ENCODE measurements at regions not wholly inside any gene's neighbourhood (a gene's known extent, or its start where the extent isn't known, plus 50 kb on each side); places are given as distances from the start of the nearest gene placed in this dataset.

DNA sequence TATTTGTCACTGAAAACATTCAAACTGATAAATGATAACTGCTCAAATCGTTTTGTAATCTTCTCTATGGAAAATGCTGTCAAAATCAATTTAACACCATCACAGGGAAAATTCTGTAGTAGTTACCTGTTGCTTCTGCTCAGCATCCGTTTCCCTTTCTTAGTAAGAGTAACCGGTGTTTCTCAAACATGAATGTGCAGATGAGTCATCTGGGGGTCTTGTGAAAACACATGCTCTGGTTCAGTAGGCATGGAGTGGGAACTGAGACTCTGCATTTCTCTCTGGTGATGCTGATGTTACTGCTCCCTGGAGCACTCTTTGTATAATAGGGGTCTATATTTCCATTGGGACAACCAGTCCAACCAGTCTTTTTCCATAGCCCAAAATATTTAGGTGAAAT, 145.1 kb downstream of the SEMA6D start:
- H3K36me3 Mint-ChIP-seq (ENCODE audit: insufficient read depth, unreplicated experiment) = no peaks in the 10 kb centered on the region
- intact Hi-C loops (cut with micrococcal nuclease) = no loop called here
- TF ChIP-seq, protein P1, sequence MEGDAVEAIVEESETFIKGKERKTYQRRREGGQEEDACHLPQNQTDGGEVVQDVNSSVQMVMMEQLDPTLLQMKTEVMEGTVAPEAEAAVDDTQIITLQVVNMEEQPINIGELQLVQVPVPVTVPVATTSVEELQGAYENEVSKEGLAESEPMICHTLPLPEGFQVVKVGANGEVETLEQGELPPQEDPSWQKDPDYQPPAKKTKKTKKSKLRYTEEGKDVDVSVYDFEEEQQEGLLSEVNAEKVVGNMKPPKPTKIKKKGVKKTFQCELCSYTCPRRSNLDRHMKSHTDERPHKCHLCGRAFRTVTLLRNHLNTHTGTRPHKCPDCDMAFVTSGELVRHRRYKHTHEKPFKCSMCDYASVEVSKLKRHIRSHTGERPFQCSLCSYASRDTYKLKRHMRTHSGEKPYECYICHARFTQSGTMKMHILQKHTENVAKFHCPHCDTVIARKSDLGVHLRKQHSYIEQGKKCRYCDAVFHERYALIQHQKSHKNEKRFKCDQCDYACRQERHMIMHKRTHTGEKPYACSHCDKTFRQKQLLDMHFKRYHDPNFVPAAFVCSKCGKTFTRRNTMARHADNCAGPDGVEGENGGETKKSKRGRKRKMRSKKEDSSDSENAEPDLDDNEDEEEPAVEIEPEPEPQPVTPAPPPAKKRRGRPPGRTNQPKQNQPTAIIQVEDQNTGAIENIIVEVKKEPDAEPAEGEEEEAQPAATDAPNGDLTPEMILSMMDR (IDR thresholded peaks at IDR 0.05; ENCODE audit: unreplicated experiment) = no peak
- POLR2A ChIA-PET = no interaction called here
- no peak for DNase-seq (ENCODE audit: unreplicated experiment)
- H3K4me3 Mint-ChIP-seq (ENCODE audit: unreplicated experiment) = no peak overlapping the region
- H3K9me3 Mint-ChIP-seq (ENCODE audit: unreplicated experiment) = no peaks in the 10 kb centered on the region
- BruUV-seq (replicated peaks) = no TSS peak
- H3K27me3 Mint-ChIP-seq (ENCODE audit: insufficient read depth, unreplicated experiment) = no peaks in the 10 kb centered on the region
- CTCF ChIA-PET = interaction anchor here (0.7 kb wide), 1 partner anchor 493 kb away, joined by 3 read pairs; no protein-coding TSS in a partner anchor
- no peak overlapping the region for H3K27ac Mint-ChIP-seq (ENCODE audit: low read depth, unreplicated experiment)
- H3K4me1 Mint-ChIP-seq (ENCODE audit: insufficient read depth, unreplicated experiment) = no peaks in the 10 kb centered on the region

DNA sequence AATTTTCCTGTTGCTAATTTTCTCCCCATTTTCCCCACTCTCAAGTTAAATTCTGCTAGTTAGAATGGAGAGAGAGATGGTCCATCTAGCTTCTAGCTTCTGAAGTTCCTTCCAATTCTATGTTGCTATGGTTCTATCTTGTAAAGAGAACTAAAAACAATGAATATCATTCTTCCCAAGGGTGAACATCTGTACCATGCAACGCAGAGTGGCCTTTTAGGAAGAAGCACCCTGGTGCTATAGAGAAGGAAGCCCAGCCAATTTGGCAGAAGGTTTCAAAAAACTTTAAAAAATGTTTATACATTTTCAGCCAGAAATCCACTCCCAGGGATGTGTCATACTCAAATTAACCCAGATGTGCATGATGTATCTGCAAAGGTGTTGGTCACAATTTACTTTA, 149.1 kb downstream of the SEMA6D start:
- DNase-seq (ENCODE audit: unreplicated experiment) = no peak
- CTCF ChIA-PET = no interaction called here
- no TSS peak for BruUV-seq (replicated peaks)
- H3K4me3 Mint-ChIP-seq (ENCODE audit: unreplicated experiment) = no peak overlapping the region
- no peaks in the 10 kb centered on the region for H3K27me3 Mint-ChIP-seq (ENCODE audit: insufficient read depth, unreplicated experiment)
- no peaks in the 10 kb centered on the region for H3K4me1 Mint-ChIP-seq (ENCODE audit: insufficient read depth, unreplicated experiment)
- no peak overlapping the region for H3K27ac Mint-ChIP-seq (ENCODE audit: low read depth, unreplicated experiment)
- H3K9me3 Mint-ChIP-seq (ENCODE audit: unreplicated experiment) = peaks cover 7% of the 10 kb centered on the region
- intact Hi-C loops (cut with micrococcal nuclease) = no loop called here
- POLR2A ChIA-PET = interaction anchor here (0.6 kb wide), 1 partner anchor 51 kb away, joined by 3 read pairs; no protein-coding TSS in a partner anchor
- no peaks in the 10 kb centered on the region for H3K36me3 Mint-ChIP-seq (ENCODE audit: insufficient read depth, unreplicated experiment)
- TF ChIP-seq, protein P1 (IDR thresholded peaks at IDR 0.05; ENCODE audit: unreplicated experiment) = no peak

DNA sequence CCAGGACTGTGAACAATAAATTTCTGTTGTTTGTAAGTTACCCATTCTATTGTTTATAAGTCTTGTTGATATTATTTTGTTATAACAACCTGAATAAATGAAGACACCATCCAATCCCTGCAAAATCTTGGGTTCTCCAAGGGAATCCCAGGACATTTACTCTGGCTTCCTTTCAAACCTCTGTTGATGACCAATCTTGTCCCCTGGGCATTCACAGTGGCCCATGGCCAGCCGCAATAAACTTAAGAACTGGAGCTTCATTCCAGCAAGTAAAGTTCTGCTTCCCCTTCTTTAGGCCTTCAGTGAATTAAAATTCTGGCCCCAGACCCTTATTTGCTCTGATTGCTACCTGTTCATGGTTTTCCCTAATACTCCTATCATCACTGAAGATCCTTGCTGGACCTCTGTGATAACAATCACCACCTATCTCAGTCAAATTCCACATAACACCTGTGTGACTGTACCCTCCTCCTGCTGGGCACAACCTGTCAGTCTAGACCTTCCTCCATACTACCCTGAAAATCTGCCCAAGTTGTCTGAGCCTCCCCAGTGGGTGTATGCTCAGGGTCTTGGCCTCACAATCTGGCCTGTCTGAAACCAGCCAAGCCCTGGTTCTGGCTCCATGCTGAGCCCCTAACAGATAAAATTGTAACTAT, 153.1 kb downstream of the SEMA6D start:
- peaks cover 7% of the 10 kb centered on the region for H3K9me3 Mint-ChIP-seq (ENCODE audit: unreplicated experiment)
- no TSS peak for BruUV-seq (replicated peaks)
- no peak overlapping the region for H3K4me3 Mint-ChIP-seq (ENCODE audit: unreplicated experiment)
- H3K27ac Mint-ChIP-seq (ENCODE audit: low read depth, unreplicated experiment) = no peak overlapping the region
- H3K27me3 Mint-ChIP-seq (ENCODE audit: insufficient read depth, unreplicated experiment) = no peaks in the 10 kb centered on the region
- POLR2A ChIA-PET = interaction anchor here (1.0 to 1.2 kb wide), 3 partner anchors 20 to 523 kb away, joined by 3 read pairs; no protein-coding TSS in a partner anchor
- H3K36me3 Mint-ChIP-seq (ENCODE audit: insufficient read depth, unreplicated experiment) = no peaks in the 10 kb centered on the region
- no peaks in the 10 kb centered on the region for H3K4me1 Mint-ChIP-seq (ENCODE audit: insufficient read depth, unreplicated experiment)
- intact Hi-C loops (cut with micrococcal nuclease) = no loop called here
- CTCF ChIA-PET = interaction anchor here (0.9 to 2.2 kb wide), 2 partner anchors 13 to 50 kb away, joined by 3 to 5 read pairs; no protein-coding TSS in a partner anchor
- TF ChIP-seq, protein P1 (IDR thresholded peaks at IDR 0.05; ENCODE audit: unreplicated experiment) = no peak
- DNase-seq (ENCODE audit: unreplicated experiment) = peak; percentile 16

DNA sequence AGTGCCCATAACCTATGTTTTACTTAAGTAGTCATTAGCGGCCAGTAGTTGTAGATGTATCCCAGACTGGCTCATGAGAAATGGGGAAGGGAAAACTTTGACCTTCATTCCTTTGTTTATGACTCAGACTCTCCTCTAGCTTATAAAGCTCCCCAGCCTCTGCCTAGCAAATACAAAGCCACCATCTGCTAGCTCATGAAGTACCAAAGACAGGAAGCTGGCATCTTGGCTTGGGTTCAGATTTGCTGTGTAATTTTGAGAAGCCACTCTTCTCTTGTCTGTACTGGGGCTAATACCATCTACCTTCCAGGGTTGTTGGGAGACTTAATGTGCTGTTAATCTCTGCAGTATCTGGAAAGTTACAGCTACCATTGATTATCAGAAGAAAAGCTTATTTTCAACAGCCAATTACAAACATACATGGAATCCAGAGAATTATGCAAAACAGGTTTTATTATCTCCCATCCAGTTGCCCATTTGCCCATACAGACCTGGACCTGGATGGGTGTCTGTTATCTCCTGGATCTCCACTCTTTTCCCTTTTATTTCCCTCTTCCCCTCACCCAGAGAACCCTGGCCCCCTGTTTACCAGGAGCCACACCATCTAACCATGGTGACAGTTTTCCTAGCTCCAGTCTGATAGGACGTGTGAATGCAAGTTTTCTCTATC, 153.8 kb downstream of the SEMA6D start:
- Mint-ChIP-seq H3K4me3 (ENCODE audit: unreplicated experiment) (no peak overlapping the region), H3K9me3 (ENCODE audit: unreplicated experiment) (peaks cover 7% of the 10 kb centered on the region), H3K4me1 (ENCODE audit: insufficient read depth, unreplicated experiment) (no peaks in the 10 kb centered on the region), H3K27ac (ENCODE audit: low read depth, unreplicated experiment) (no peak overlapping the region), H3K36me3 (ENCODE audit: insufficient read depth, unreplicated experiment) (no peaks in the 10 kb centered on the region), H3K27me3 (ENCODE audit: insufficient read depth, unreplicated experiment) (no peaks in the 10 kb centered on the region)
- intact Hi-C loops (cut with micrococcal nuclease) = no loop called here
- ChIA-PET CTCF (interaction anchor here (0.7 to 2.2 kb wide), 4 partner anchors 10 to 757 kb away, joined by 3 to 5 read pairs (median 4); no protein-coding TSS in a partner anchor), POLR2A (interaction anchor here (0.6 to 1.0 kb wide), 2 partner anchors 42 to 523 kb away, joined by 3 read pairs; no protein-coding TSS in a partner anchor)
- TF ChIP-seq, protein P1 (IDR thresholded peaks at IDR 0.05; ENCODE audit: unreplicated experiment) = no peak
- peak; percentile 75 for DNase-seq (ENCODE audit: unreplicated experiment)
- BruUV-seq (replicated peaks) = no TSS peak

All from MCF 10A (cell line).